Muscle layer of colon (tissue), 2 donors: ENCODE measurements at regions not wholly inside any gene's neighbourhood (a gene's known extent, or its start where the extent isn't known, plus 50 kb on each side); places are given as distances from the start of the nearest gene placed in this dataset.
"Not testable (repeated sequence)": the region's sequence is repeated elsewhere in the genome, so short reads cannot be mapped to it uniquely, and the experiment has no call there.

Experiments used
- H3K27ac ChIP-seq: one replicate; pipeline ENCODE4 v1.7.0; 2013; ENCODE audit warnings: low read depth, mild to moderate bottlenecking, low read length, moderate library complexity
- H3K27me3 ChIP-seq, 2 donors: one replicate each; pipeline ENCODE4 v1.7.0; 2013; ENCODE audit warnings: low read length in 2 of 2, mild to moderate bottlenecking in 2 of 2; ENCODE audit not compliant: insufficient read depth in 2 of 2, control insufficient read depth in 1 of 2
- H3K36me3 ChIP-seq: one replicate; pipeline ENCODE4 v1.7.0; 2013; ENCODE audit warnings: mild to moderate bottlenecking, low read length; ENCODE audit not compliant: insufficient read depth
- H3K4me1 ChIP-seq: one replicate; pipeline ENCODE4 v1.7.0; 2013; ENCODE audit warnings: mild to moderate bottlenecking, low read length; ENCODE audit not compliant: insufficient read depth
- H3K4me3 ChIP-seq, 2 donors: one replicate each; pipeline ENCODE4 v1.7.0; 2013; ENCODE audit warnings: low read length in 2 of 2, low read depth in 1 of 2, mild to moderate bottlenecking in 1 of 2, moderate library complexity in 1 of 2
- H3K9ac ChIP-seq: one replicate; pipeline ENCODE4 v1.7.0; 2013; ENCODE audit warnings: low read length
- H3K9me3 ChIP-seq: one replicate; pipeline ENCODE4 v1.7.0; 2013; ENCODE audit warnings: mild to moderate bottlenecking, low read length
- donor health status: abdominal sarcoma.
- donor health status: Adenocarcinoma of cecum.

- Histone ChIP-seq H3K4me1 (no peaks in the 10 kb centered on the region), H3K36me3 (no peaks in the 10 kb centered on the region), H3K27me3 (no peaks in the 10 kb centered on the region), H3K9me3 (peaks cover 4% of the 10 kb centered on the region), H3K9ac (no peak overlapping the region), H3K27ac (no peak overlapping the region), H3K4me3 (no peak overlapping the region)
Measured at GRCh38 chr21:35288238-35288637, 239.1 kb upstream of the RUNX1 start.

- Histone ChIP-seq H3K9ac (no peak overlapping the region), H3K36me3 (no peaks in the 10 kb centered on the region), H3K27me3 (no peaks in the 10 kb centered on the region), H3K27ac (no peak overlapping the region), H3K4me1 (no peaks in the 10 kb centered on the region), H3K4me3 (no peak overlapping the region), H3K9me3 (peaks cover 4% of the 10 kb centered on the region)
Measured at GRCh38 chr21:35284199-35284598, 235.1 kb upstream of the RUNX1 start.

GRCh38 chr21:35282944-35283343 lies 233.8 kb upstream of the RUNX1 start:
- H3K36me3 ChIP-seq, result no peaks in the 10 kb centered on the region
- no peak overlapping the region for H3K4me3 ChIP-seq
- H3K27me3 ChIP-seq, result no peaks in the 10 kb centered on the region
- no peaks in the 10 kb centered on the region for H3K4me1 ChIP-seq
- no peak overlapping the region for H3K27ac ChIP-seq
- H3K9me3 ChIP-seq, result peaks cover 4% of the 10 kb centered on the region
- no peak overlapping the region for H3K9ac ChIP-seq

GRCh38 chr21:35281956-35282355 lies 232.9 kb upstream of the RUNX1 start:
- H3K9ac ChIP-seq, result no peak overlapping the region
- no peak overlapping the region for H3K27ac ChIP-seq
- H3K9me3 ChIP-seq, result no peaks in the 10 kb centered on the region
- no peaks in the 10 kb centered on the region for H3K4me1 ChIP-seq
- H3K27me3 ChIP-seq, result no peaks in the 10 kb centered on the region
- H3K4me3 ChIP-seq, result no peak overlapping the region
- H3K36me3 ChIP-seq, result no peaks in the 10 kb centered on the region

- Histone ChIP-seq H3K4me1 (no peaks in the 10 kb centered on the region), H3K27ac (no peak overlapping the region), H3K9ac (no peak overlapping the region), H3K27me3 (no peaks in the 10 kb centered on the region), H3K4me3 (no peak overlapping the region), H3K9me3 (no peaks in the 10 kb centered on the region), H3K36me3 (no peaks in the 10 kb centered on the region)
Measured at GRCh38 chr21:35280231-35280630, 231.1 kb upstream of the RUNX1 start.

GRCh38 chr21:35275776-35276175 lies 226.7 kb upstream of the RUNX1 start:
- no peak overlapping the region for H3K4me3 ChIP-seq
- no peaks in the 10 kb centered on the region for H3K36me3 ChIP-seq
- H3K27ac ChIP-seq, result no peak overlapping the region
- no peaks in the 10 kb centered on the region for H3K9me3 ChIP-seq
- no peak overlapping the region for H3K9ac ChIP-seq
- H3K4me1 ChIP-seq, result no peaks in the 10 kb centered on the region
- H3K27me3 ChIP-seq, result no peaks in the 10 kb centered on the region

GRCh38 chr21:35274923-35275322 lies 225.8 kb upstream of the RUNX1 start:
- Histone ChIP-seq H3K27me3 (no peaks in the 10 kb centered on the region), H3K4me1 (no peaks in the 10 kb centered on the region), H3K36me3 (no peaks in the 10 kb centered on the region), H3K27ac (no peak overlapping the region), H3K9me3 (no peaks in the 10 kb centered on the region), H3K4me3 (no peak overlapping the region), H3K9ac (no peak overlapping the region)

- Histone ChIP-seq H3K4me3 (no peak overlapping the region), H3K9me3 (no peaks in the 10 kb centered on the region), H3K27me3 (no peaks in the 10 kb centered on the region), H3K36me3 (no peaks in the 10 kb centered on the region), H3K4me1 (no peaks in the 10 kb centered on the region), H3K9ac (no peak overlapping the region), H3K27ac (no peak overlapping the region)
Measured at GRCh38 chr21:35274090-35274489, 225.0 kb upstream of the RUNX1 start.

- H3K4me1 ChIP-seq, result no peaks in the 10 kb centered on the region
- no peaks in the 10 kb centered on the region for H3K27me3 ChIP-seq
- no peak overlapping the region for H3K27ac ChIP-seq
- H3K9me3 ChIP-seq, result no peaks in the 10 kb centered on the region
- no peak overlapping the region for H3K4me3 ChIP-seq
- H3K36me3 ChIP-seq, result no peaks in the 10 kb centered on the region
- no peak overlapping the region for H3K9ac ChIP-seq
Measured at GRCh38 chr21:35273333-35273732, 224.2 kb upstream of the RUNX1 start.

GRCh38 chr21:35271344-35272118 lies 222.4 kb upstream of the RUNX1 start:
- H3K4me3 ChIP-seq, H3K9me3 ChIP-seq, H3K4me1 ChIP-seq, H3K27ac ChIP-seq, H3K9ac ChIP-seq, H3K27me3 ChIP-seq, H3K36me3 ChIP-seq: not testable (repeated sequence)

- Histone ChIP-seq H3K9me3 (no peaks in the 10 kb centered on the region), H3K27me3 (no peaks in the 10 kb centered on the region)
Measured at GRCh38 chr21:35268817-35269216, 219.7 kb upstream of the RUNX1 start.

GRCh38 chr21:35268261-35268660 lies 219.2 kb upstream of the RUNX1 start:
- Histone ChIP-seq H3K9me3 (no peaks in the 10 kb centered on the region), H3K4me1 (no peaks in the 10 kb centered on the region), H3K9ac (no peak overlapping the region), H3K36me3 (no peaks in the 10 kb centered on the region), H3K4me3 (no peak overlapping the region), H3K27ac (no peak overlapping the region), H3K27me3 (no peaks in the 10 kb centered on the region)

More at GRCh38 chr21:35268817-35269216, 219.7 kb upstream of the RUNX1 start:
- Histone ChIP-seq H3K36me3 (no peaks in the 10 kb centered on the region), H3K27ac (no peak overlapping the region), H3K4me3 (no peak overlapping the region), H3K9ac (no peak overlapping the region), H3K4me1 (no peaks in the 10 kb centered on the region)
